ENCODE measurements at regions not wholly inside any gene's neighbourhood (a gene's known extent, or its start where the extent isn't known, plus 50 kb on each side); places are given as distances from the start of the nearest gene placed in this dataset.

GRCh38 chr6:69465866-69466265 lies 330.9 kb downstream of the LMBRD1 start:
- TF ChIP-seq RB1 (IDR thresholded peaks at IDR 0.05; ENCODE audit: low read depth) (no peak), THRAP3 (IDR thresholded peaks at IDR 0.05; ENCODE audit: borderline replicate concordance) (no peak), ZBED1 (IDR thresholded peaks at IDR 0.05) (no peak), RUNX1 (IDR thresholded peaks at IDR 0.05; ENCODE audit: low read depth) (no peak), ZNF586 (CRISPR knock-in tag; conservative IDR thresholded peaks at IDR 0.05) (no peak), ATF3 (IDR thresholded peaks at IDR 0.05) (no peak), ATF3 (CRISPR knock-in tag; conservative IDR thresholded peaks at IDR 0.05) (no peak), TBL1XR1 (IDR thresholded peaks at IDR 0.05; ENCODE audit: low read length in 2 of 2) (no peak)
- no peaks in the 10 kb centered on the region for H3K79me2 ChIP-seq (ENCODE audit: control insufficient read depth, insufficient read depth, low read length)
- no peaks in the 10 kb centered on the region for H3K36me3 ChIP-seq (ENCODE audit: control insufficient read depth, insufficient read depth, low read length)
- H3K4me2 ChIP-seq (ENCODE audit: insufficient read depth, low read length): no peak overlapping the region
- no peak overlapping the region for H3K4me3 ChIP-seq
- no TSS peak for BruUV-seq (replicated peaks)
- H3K4me1 ChIP-seq (replicated peaks in 1 of 2; ENCODE audit: control insufficient read depth in 2 of 2, insufficient read depth in 2 of 2, low read length in 2 of 2): no peaks in the 10 kb centered on the region; a peak in 1 of 5 replicates
- in situ Hi-C loops (cut with MboI): no loop called here
- DNase-seq (ENCODE audit: extremely low read depth in 1 of 4, low spot score in 3 of 4): no peak
- no peak for ATAC-seq
- H3K27ac ChIP-seq (ENCODE audit: extremely low read depth, low read depth, low read length): no peak overlapping the region
- FAIRE-seq: no peak
- no peaks in the 10 kb centered on the region for H3K9me1 ChIP-seq (ENCODE audit: control insufficient read depth, insufficient read depth, low read length)
- no peaks in the 10 kb centered on the region for H4K20me1 ChIP-seq (replicated peaks; ENCODE audit: control insufficient read depth, insufficient read depth, low read length)
- ChIA-PET CTCF (ENCODE audit: low intra/inter-chr PET ratio) (no interaction called here), POLR2A (interaction anchor here (0.6 kb wide), 1 partner anchor 509 kb away, joined by 3 read pairs; no protein-coding TSS in a partner anchor)
- H3K9me3 ChIP-seq (replicated peaks; ENCODE audit: control insufficient read depth, insufficient read depth, low read depth, low read length): no peaks in the 10 kb centered on the region
- H3K27me3 ChIP-seq (ENCODE audit: control insufficient read depth in 2 of 2, insufficient read depth in 2 of 2, low read length in 2 of 2): no peaks in the 10 kb centered on the region
- no peak overlapping the region for H2AFZ ChIP-seq (ENCODE audit: low read depth, low read length)
- H3K9ac ChIP-seq (ENCODE audit: insufficient read depth in 1 of 2, low read depth in 2 of 2, low read length in 2 of 2): no peak overlapping the region
- intact Hi-C loops (cut with micrococcal nuclease): no loop called here

GRCh38 chr6:69456086-69456485 lies 340.7 kb downstream of the LMBRD1 start:
- in situ Hi-C loops (cut with MboI) (no loop called here), intact Hi-C loops (cut with micrococcal nuclease) (no loop called here)
- ChIA-PET CTCF (ENCODE audit: low intra/inter-chr PET ratio) (no interaction called here), POLR2A (no interaction called here)
- no peaks in the 10 kb centered on the region for H3K4me1 ChIP-seq (replicated peaks in 1 of 2; ENCODE audit: control insufficient read depth in 2 of 2, insufficient read depth in 2 of 2, low read length in 2 of 2)
- no peaks in the 10 kb centered on the region for H3K27me3 ChIP-seq (ENCODE audit: control insufficient read depth in 2 of 2, insufficient read depth in 2 of 2, low read length in 2 of 2)
- H3K4me2 ChIP-seq (ENCODE audit: insufficient read depth, low read length): no peak overlapping the region
- no peaks in the 10 kb centered on the region for H3K79me2 ChIP-seq (ENCODE audit: control insufficient read depth, insufficient read depth, low read length)
- no peak overlapping the region for H3K9ac ChIP-seq (ENCODE audit: insufficient read depth in 1 of 2, low read depth in 2 of 2, low read length in 2 of 2)
- no peak overlapping the region for H3K4me3 ChIP-seq
- H3K9me3 ChIP-seq (replicated peaks; ENCODE audit: control insufficient read depth, insufficient read depth, low read depth, low read length): no peaks in the 10 kb centered on the region
- no peak overlapping the region for H2AFZ ChIP-seq (ENCODE audit: low read depth, low read length)
- no TSS peak for BruUV-seq (replicated peaks)
- WGBS (ENCODE audit: insufficient coverage, low coverage, missing lambda C conversion rate): 0% methylated on average over 3 of the region's 3 CpGs
- DNase-seq (ENCODE audit: extremely low read depth in 1 of 4, low spot score in 3 of 4): no peak
- no peaks in the 10 kb centered on the region for H3K36me3 ChIP-seq (ENCODE audit: control insufficient read depth, insufficient read depth, low read length)
- ATAC-seq: no peak
- no peaks in the 10 kb centered on the region for H4K20me1 ChIP-seq (replicated peaks; ENCODE audit: control insufficient read depth, insufficient read depth, low read length)
- no peak for FAIRE-seq
- no peak overlapping the region for H3K27ac ChIP-seq (ENCODE audit: extremely low read depth, low read depth, low read length)
- no peak for TF ChIP-seq PHF21A (IDR thresholded peaks at IDR 0.05; ENCODE audit: borderline replicate concordance, low read depth)
- no peak for TF ChIP-seq EP400 (IDR thresholded peaks at IDR 0.05)
- no peak for TF ChIP-seq RBM15 (IDR thresholded peaks at IDR 0.05; ENCODE audit: insufficient read depth, low read length)
- no peak for TF ChIP-seq ASH1L (IDR thresholded peaks at IDR 0.05; ENCODE audit: borderline replicate concordance, low read depth, partially characterized antibody)
- no peak for TF ChIP-seq KDM4B (IDR thresholded peaks at IDR 0.05; ENCODE audit: borderline replicate concordance in 2 of 2, low read depth in 1 of 2)
- TF ChIP-seq ZZZ3 (IDR thresholded peaks at IDR 0.05): no peak
- no peak for TF ChIP-seq SUPT5H (IDR thresholded peaks at IDR 0.05)
- no peak for TF ChIP-seq CBX8 (IDR thresholded peaks at IDR 0.05; ENCODE audit: borderline replicate concordance, extremely low read depth, low read depth, low read length, poor library complexity, severe bottlenecking)
- TF ChIP-seq JUND (IDR thresholded peaks at IDR 0.05; ENCODE audit: borderline replicate concordance, low read depth, low read length): no peak
- no peak for TF ChIP-seq JUND (tag; IDR thresholded peaks at IDR 0.05; ENCODE audit: borderline replicate concordance, low read depth, low read length)
- no peak for TF ChIP-seq CEBPB (tag; IDR thresholded peaks at IDR 0.05)
- TF ChIP-seq TGIF2 (CRISPR knock-in tag; IDR thresholded peaks at IDR 0.05): no peak
- H3K9me1 ChIP-seq (ENCODE audit: control insufficient read depth, insufficient read depth, low read length): no peaks in the 10 kb centered on the region
